Hindlimb muscle (tissue), 1 donor: ENCODE measurements at regions not wholly inside any gene's neighbourhood (a gene's known extent, or its start where the extent isn't known, plus 50 kb on each side); places are given as distances from the start of the nearest gene placed in this dataset.
"Not testable (repeated sequence)": the region's sequence is repeated elsewhere in the genome, so short reads cannot be mapped to it uniquely, and the experiment has no call there.

ENCODE experiments used
- DNase-seq: peaks from one replicate; pipeline ENCODE4 v3.0.0-alpha.2; 2013

- no peak for DNase-seq
Measured at GRCh38 chr1:87963556-87963955, 634.9 kb downstream of the LMO4 start.

- no peak for DNase-seq
Measured at GRCh38 chr1:87965193-87965592, 636.5 kb downstream of the LMO4 start.

GRCh38 chr1:87968197-87968955, 639.7 kb downstream of the LMO4 start:
- DNase-seq: peak; percentile 75

GRCh38 chr1:87969040-87969439, 640.4 kb downstream of the LMO4 start:
- DNase-seq: no peak

GRCh38 chr1:87972811-87973210, 644.1 kb downstream of the LMO4 start:
- no peak for DNase-seq

- no peak for DNase-seq
Measured at GRCh38 chr1:87973896-87974295, 645.2 kb downstream of the LMO4 start.

GRCh38 chr1:87976316-87976715, 647.6 kb downstream of the LMO4 start:
- no peak for DNase-seq

- DNase-seq: no peak
Measured at GRCh38 chr1:87977145-87977544, 648.5 kb downstream of the LMO4 start.

GRCh38 chr1:87979079-87979478, 650.4 kb downstream of the LMO4 start:
- DNase-seq: no peak

GRCh38 chr1:87980494-87980893, 651.8 kb downstream of the LMO4 start:
- DNase-seq: no peak

GRCh38 chr1:87981386-87981785, 652.7 kb downstream of the LMO4 start:
- no peak for DNase-seq

- no peak for DNase-seq
Measured at GRCh38 chr1:87981810-87982209, 653.1 kb downstream of the LMO4 start.

GRCh38 chr1:87983841-87984240, 655.2 kb downstream of the LMO4 start:
- no peak for DNase-seq

- no peak for DNase-seq
Measured at GRCh38 chr1:87985071-87985470, 656.4 kb downstream of the LMO4 start.

- no peak for DNase-seq
Measured at GRCh38 chr1:87986130-87986866, 657.6 kb downstream of the LMO4 start.

- DNase-seq: no peak
Measured at GRCh38 chr1:87989346-87989745, 660.7 kb downstream of the LMO4 start.

- not testable (repeated sequence) for DNase-seq
Measured at GRCh38 chr1:87992536-87992935, 663.9 kb downstream of the LMO4 start.

- no peak for DNase-seq
Measured at GRCh38 chr1:87993051-87993450, 664.4 kb downstream of the LMO4 start.

- DNase-seq: no peak
Measured at GRCh38 chr1:87999852-88000251, 671.2 kb downstream of the LMO4 start.

GRCh38 chr1:88001460-88001859, 672.8 kb downstream of the LMO4 start:
- DNase-seq: no peak

- DNase-seq: no peak
Measured at GRCh38 chr1:88003255-88003654, 674.6 kb downstream of the LMO4 start.

GRCh38 chr1:88009916-88010315, 674.2 kb upstream of the PKN2 start:
- DNase-seq: no peak

GRCh38 chr1:88013485-88013884, 670.6 kb upstream of the PKN2 start:
- DNase-seq: no peak

- DNase-seq: no peak
Measured at GRCh38 chr1:88014131-88014530, 669.9 kb upstream of the PKN2 start.
